A673 (cell line): ENCODE measurements at regions not wholly inside any gene's neighbourhood (a gene's known extent, or its start where the extent isn't known, plus 50 kb on each side); places are given as distances from the start of the nearest gene placed in this dataset.

Experiments
- BruUV-seq: library from RNA; stranded (reverse); fragments of 400-500 nt; replicated peaks from 2 replicates; lab custom pipeline; 2021; lab: Mats Ljungman, UMichigan
- CTCF ChIA-PET: fragments of 300-600 bp; sonication (Branson Sonifier 250); formaldehyde crosslinking; loops from one replicate; lab custom pipeline; 2022; ENCODE audit warnings: antibody characterized with exemption; lab: Charles Lee
- POLR2A ChIA-PET: fragments of 300-600 bp; sonication (Branson Sonifier 250); formaldehyde crosslinking; loops from one replicate; lab custom pipeline; 2022; ENCODE audit warnings: antibody characterized with exemption; ENCODE audit not compliant: low non-redundant PET; lab: Charles Lee
- DNase-seq: peaks from one replicate; pipeline ENCODE4 v3.0.0-alpha.2; 2015; ENCODE audit warnings: low spot score
- H3K27ac ChIP-seq: fragments of 200-600 bp; sonication (generic); 2 replicates; pipeline ENCODE4 v1.5.1; 2016; ENCODE audit warnings: mixed run types, low read depth, mild to moderate bottlenecking, mixed read lengths, antibody characterized with exemption, low read length; ENCODE audit not compliant: poor library complexity, severe bottlenecking
- H3K27me3 ChIP-seq: fragments of 200-600 bp; sonication (generic); replicated peaks from 2 replicates; pipeline ENCODE4 v1.6.1; 2017; ENCODE audit warnings: mixed run types, low read depth, mild to moderate bottlenecking, mixed read lengths, antibody characterized with exemption, low read length; ENCODE audit not compliant: insufficient read depth, poor library complexity
- H3K36me3 ChIP-seq: fragments of 200-600 bp; sonication (generic); 2 replicates; pipeline ENCODE4 v1.6.1; 2016; ENCODE audit warnings: mixed run types, mild to moderate bottlenecking, mixed read lengths, antibody characterized with exemption, low read length; ENCODE audit not compliant: insufficient read depth, poor library complexity, severe bottlenecking
- H3K4me1 ChIP-seq: fragments of 200-600 bp; sonication (generic); 2 replicates; pipeline ENCODE4 v1.6.1; 2017; ENCODE audit warnings: mixed run types, mild to moderate bottlenecking, mixed read lengths, antibody characterized with exemption, low read length; ENCODE audit not compliant: insufficient read depth, poor library complexity, severe bottlenecking
- H3K4me3 ChIP-seq: fragments of 200-600 bp; sonication (generic); 2 replicates; pipeline ENCODE4 v1.5.1; 2016; ENCODE audit warnings: low read depth, mixed run types, mild to moderate bottlenecking, mixed read lengths, low read length; ENCODE audit not compliant: poor library complexity, severe bottlenecking
- H3K9me3 ChIP-seq: fragments of 200-600 bp; sonication (generic); 2 replicates; pipeline ENCODE4 v1.6.1; 2016; ENCODE audit warnings: mixed run types, low read depth, mild to moderate bottlenecking, mixed read lengths, antibody characterized with exemption, low read length; ENCODE audit not compliant: poor library complexity, severe bottlenecking
- CTCF ChIP-seq: fragments of 300-800, 200-600 bp; sonication (generic); conservative IDR thresholded peaks from 2 replicates; pipeline ENCODE4 v1.5.1; 2017; ENCODE audit warnings: low read depth, mild to moderate bottlenecking, antibody characterized with exemption, low read length, moderate library complexity, mixed read lengths
- EZH2 ChIP-seq: fragments of 200-600 bp; sonication (generic); IDR thresholded peaks from 2 replicates; pipeline ENCODE4 v1.6.1; 2017; ENCODE audit warnings: borderline replicate concordance, low read depth, mild to moderate bottlenecking, mixed read lengths, antibody characterized with exemption, low read length; ENCODE audit not compliant: poor library complexity, severe bottlenecking
- intact Hi-C: fragments of 100-400 bp; cut with micrococcal nuclease; formaldehyde crosslinking; loops from one replicate; pipeline ENCODE4 v1.10.0; 2022; ENCODE audit not compliant: unreplicated experiment

GRCh38 chr12:98149691-98150210, 365.6 kb upstream of the TMPO start:
- CTCF ChIA-PET = no interaction called here
- no peak overlapping the region for H3K4me3 ChIP-seq
- POLR2A ChIA-PET = no interaction called here
- intact Hi-C loops = loop anchor here (5.0 to 10.0 kb wide), 2 partner anchors 223 to 1155 kb away; no protein-coding TSS in a partner anchor
- no peak for DNase-seq
- BruUV-seq = no TSS peak
- H3K36me3 ChIP-seq = no peaks in the 10 kb centered on the region
- no peaks in the 10 kb centered on the region for H3K9me3 ChIP-seq
- no peak for TF ChIP-seq EZH2
- no peak for TF ChIP-seq CTCF
- peaks cover 36% of the 10 kb centered on the region for H3K4me1 ChIP-seq
- H3K27me3 ChIP-seq = no peaks in the 10 kb centered on the region
- no peak overlapping the region for H3K27ac ChIP-seq

GRCh38 chr12:98151105-98151590, 364.2 kb upstream of the TMPO start:
- no TSS peak for BruUV-seq
- DNase-seq = peak; percentile 57
- Histone ChIP-seq H3K4me3 (no peak overlapping the region), H3K36me3 (no peaks in the 10 kb centered on the region), H3K27me3 (no peaks in the 10 kb centered on the region), H3K9me3 (no peaks in the 10 kb centered on the region), H3K4me1 (peaks cover 36% of the 10 kb centered on the region), H3K27ac (peak overlapping the region; percentile 72)
- intact Hi-C loops = loop anchor here (5.0 to 10.0 kb wide), 2 partner anchors 221 to 1156 kb away; no protein-coding TSS in a partner anchor
- CTCF ChIA-PET = no interaction called here
- POLR2A ChIA-PET = no interaction called here
- TF ChIP-seq EZH2 (no peak), CTCF (no peak)

GRCh38 chr12:98151984-98152383, 363.4 kb upstream of the TMPO start:
- CTCF ChIA-PET = no interaction called here
- POLR2A ChIA-PET = no interaction called here
- Histone ChIP-seq H3K27me3 (no peaks in the 10 kb centered on the region), H3K4me3 (no peak overlapping the region), H3K27ac (peak overlapping the region; percentile 72), H3K4me1 (peaks cover 36% of the 10 kb centered on the region), H3K36me3 (no peaks in the 10 kb centered on the region), H3K9me3 (no peaks in the 10 kb centered on the region)
- intact Hi-C loops = loop anchor here (5.0 to 10.0 kb wide), 2 partner anchors 220 to 1157 kb away; no protein-coding TSS in a partner anchor
- peak; percentile 85 for DNase-seq
- TF ChIP-seq EZH2 (no peak), CTCF (no peak)
- no TSS peak for BruUV-seq
